GM21717 (cell line): ENCODE measurements at regions not wholly inside any gene's neighbourhood (a gene's known extent, or its start where the extent isn't known, plus 50 kb on each side); places are given as distances from the start of the nearest gene placed in this dataset.

Source experiments
- ATAC-seq: cut with Tn5 transposase; IDR thresholded peaks from one replicate; pipeline ENCODE4 v1.9.1; 2021; ENCODE audit warnings: mild to moderate bottlenecking, moderate library complexity; ENCODE audit not compliant: unreplicated experiment

DNA sequence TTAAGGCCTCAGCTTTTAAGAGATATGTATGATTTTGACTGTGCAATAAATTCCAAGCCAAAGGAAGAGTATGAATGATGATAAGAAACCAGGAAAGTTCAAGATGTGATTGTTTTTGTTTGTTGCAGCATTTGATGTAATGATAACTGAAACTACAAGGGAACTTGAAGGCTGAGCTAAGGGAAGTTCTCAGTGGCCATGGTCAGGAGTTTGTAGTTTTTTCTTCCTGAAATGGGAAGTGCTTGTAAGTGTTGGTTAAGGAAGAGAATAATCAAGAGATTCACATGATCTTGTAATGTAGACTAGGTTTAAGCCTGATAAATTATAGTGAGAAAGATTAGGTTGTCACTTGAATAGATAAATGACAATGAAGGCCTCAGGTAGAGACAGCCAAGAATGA, 53.4 kb downstream of the PTCHD4 start:
- no peak for ATAC-seq

GRCh38 chr6:48048451-48049146, 62.4 kb downstream of the PTCHD4 start:
- no peak for ATAC-seq

- ATAC-seq = no peak
Measured at GRCh38 chr6:48041894-48042293, 69.1 kb downstream of the PTCHD4 start.

- ATAC-seq = no peak
Measured at GRCh38 chr6:48037946-48038345, 73.1 kb downstream of the PTCHD4 start.

DNA sequence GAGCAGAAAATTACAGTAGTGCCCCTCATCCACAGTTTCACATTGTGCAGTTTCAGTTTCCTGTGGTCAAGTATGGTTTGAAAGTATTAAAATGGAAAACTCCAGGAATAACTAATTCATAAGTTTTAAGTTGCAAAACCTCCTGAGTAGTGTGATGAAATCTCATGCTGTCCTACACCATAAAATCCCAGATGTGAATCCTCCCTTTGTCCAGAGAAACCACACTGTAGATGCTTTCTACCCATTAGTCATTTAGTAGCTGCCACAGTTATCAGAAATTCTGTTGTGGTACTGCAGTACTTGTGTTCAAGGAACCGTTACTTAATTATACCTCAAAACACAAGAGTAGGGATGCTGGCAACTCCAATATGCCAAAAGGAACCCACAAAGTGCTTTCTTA, 74.7 kb downstream of the PTCHD4 start:
- no peak for ATAC-seq

DNA sequence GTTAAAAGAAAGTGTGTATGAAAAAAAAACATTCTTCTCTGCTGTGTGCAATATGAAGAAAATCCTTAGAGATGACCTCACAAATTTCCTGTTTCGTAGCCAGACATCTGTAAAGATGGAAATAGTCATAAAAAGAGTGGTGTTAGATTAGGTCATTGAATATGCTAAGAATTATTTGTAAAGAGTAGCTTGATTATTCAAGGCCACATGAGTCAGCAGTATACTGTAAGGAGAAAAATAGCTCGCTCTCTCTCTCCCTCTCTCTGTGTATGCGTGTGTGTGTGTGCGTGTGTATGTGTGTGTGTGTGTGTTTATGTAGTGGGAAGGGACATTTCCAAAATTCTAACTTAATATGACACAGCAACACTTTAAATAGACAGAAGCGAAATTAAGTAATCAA, 78.8 kb downstream of the PTCHD4 start:
- ATAC-seq = no peak

DNA sequence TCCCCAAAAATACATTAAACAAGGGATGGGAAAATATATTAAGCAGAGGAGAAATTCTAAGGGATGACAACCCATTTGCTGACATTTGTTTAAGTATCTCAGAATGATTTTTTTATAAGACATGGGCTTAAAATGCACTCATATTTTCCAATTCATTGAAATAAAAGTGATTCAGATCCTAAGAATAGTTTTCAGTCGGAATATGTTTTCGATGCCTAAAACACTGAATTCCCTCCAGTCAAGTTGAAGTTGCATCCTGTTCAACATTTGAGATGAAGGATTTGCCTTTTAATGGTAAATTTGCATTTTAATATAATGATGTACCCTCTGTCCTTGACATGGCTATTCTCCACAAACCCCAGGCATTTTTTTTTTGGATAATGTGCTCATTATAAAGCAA, 79.3 kb downstream of the PTCHD4 start:
- no peak for ATAC-seq

- peak; percentile 72 for ATAC-seq
Measured at GRCh38 chr6:48027704-48028435, 83.1 kb downstream of the PTCHD4 start.

DNA sequence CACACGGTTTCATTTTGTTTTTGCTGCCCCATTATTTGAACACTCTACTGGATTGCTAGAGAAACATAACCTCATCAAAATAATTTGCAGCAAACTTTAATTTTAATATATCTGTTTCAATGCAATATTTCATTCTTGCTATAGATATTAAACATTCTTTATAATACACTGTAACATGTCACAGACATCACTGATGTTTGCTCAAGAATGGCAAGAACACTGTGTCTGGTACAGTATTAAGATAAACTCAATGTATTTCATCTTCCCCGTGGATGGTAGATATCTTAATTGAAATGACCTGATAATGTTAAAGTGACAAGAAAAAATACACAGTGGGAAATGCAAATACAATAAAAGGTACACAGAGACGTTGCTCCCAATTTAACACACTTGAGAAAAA, 86.0 kb downstream of the PTCHD4 start:
- ATAC-seq = no peak

DNA sequence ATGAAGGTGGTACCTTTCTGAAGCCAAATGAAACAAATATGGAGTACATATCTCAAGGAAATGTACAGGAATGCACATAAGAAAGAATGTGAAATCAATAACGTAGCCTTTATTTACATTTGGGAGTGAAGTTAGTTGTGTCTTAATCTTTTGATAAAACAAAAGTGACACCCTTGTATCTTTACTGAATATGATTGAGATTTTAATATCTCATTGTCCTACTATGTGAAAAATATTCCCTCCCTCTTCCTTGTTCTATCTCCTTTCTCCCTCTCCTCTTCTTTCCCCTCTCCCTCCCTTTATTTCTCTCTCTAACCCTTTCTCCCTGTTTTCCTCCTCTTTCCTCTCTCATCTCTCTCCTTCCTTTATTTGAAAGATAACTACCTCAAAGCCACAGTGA, 89.1 kb downstream of the PTCHD4 start:
- ATAC-seq = no peak

DNA sequence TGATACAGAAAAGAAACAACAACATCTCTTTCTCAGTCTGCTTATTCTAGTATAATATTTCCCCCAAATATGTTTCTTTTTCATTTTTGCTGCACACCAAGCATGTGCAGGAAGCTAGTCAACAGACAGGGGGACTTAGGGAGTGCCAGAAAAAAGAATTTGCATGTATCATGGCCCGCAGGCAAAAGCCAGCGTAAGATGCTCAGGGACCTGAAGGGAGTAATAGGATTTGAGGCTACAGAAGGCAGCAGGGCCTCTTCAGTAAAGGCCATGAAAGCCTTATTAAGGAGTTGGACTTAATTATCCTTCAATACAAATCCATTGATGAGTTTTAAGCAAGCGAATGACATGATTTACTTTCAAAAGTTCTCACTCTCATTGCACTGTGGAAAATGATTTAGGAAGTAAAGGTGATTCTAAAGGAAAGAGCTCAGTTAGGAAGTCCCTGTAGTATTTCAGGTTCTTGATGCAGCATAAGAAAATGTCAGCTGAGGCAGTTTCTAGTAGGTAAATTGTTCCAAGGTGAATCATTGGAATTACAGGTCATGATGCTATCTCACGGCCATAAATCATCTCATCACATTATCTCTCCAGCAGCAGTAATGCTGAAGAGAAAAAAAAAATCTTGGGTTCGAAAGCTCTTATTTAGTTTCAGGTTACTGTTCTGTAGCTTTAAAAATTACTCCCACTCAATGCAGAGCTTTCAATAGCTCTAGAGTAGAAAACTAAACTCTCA, 94.8 kb downstream of the PTCHD4 start:
- no peak for ATAC-seq

DNA sequence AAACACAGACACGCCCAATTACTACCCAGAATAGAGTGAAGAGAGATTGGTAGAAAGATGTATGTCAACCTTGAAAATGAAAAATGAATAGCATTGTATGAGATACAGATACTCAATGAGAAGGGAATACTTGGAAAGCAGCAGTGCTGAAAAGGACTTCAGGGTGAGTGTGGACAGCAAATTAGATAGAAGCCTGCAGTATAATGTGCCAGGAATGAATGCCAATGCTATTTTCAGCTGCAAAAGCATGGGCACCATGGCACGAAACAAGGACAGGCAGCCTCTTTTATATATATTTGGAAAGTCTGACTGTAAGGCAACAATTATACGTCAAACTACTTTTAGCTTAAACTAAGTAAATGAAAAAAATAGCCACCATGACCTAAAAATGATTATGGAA, 118.2 kb downstream of the PTCHD4 start:
- ATAC-seq = no peak

DNA sequence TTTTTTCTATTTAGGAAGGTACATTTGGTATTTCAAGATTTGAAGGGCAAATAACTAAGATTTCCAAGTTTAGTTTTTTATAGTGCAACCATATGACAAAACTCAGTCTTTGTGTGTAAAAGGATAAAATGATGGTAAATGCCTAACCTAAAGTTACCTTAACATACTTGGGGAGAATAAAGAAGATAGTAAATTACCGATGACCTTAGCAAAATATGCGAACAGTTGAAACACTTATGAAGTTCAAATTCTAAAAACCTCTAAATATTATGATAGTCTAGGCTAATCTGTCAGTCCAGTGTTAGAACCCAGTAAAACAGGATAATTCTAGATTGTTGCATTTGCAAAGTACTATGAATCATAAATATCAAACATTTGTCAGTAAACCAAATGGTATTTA, 127.5 kb downstream of the PTCHD4 start:
- no peak for ATAC-seq

DNA sequence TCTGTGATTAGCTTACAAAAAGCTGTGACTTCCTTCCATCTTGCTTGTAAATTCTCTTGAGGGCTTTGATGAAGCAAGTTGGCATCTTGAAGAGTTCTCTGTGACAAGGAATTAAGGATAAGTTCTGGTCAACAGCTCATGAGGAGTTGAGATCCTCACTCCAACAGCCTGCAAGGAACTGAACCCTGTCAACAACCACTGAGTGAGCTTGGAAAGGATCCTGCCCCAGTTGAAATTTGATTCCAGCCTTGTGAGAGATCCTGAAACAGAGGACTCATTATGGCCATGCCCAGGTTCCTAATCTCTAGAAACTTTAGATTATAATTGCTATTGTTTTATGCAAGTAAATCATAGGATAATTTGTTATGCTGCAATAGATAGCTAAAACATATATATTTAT, 133.7 kb downstream of the PTCHD4 start:
- no peak for ATAC-seq

GRCh38 chr6:47974106-47974505, 136.9 kb downstream of the PTCHD4 start:
- ATAC-seq = no peak

GRCh38 chr6:47970826-47971225, 140.2 kb downstream of the PTCHD4 start:
- no peak for ATAC-seq

GRCh38 chr6:47967843-47968242, 143.2 kb downstream of the PTCHD4 start:
- ATAC-seq = peak; percentile 79

DNA sequence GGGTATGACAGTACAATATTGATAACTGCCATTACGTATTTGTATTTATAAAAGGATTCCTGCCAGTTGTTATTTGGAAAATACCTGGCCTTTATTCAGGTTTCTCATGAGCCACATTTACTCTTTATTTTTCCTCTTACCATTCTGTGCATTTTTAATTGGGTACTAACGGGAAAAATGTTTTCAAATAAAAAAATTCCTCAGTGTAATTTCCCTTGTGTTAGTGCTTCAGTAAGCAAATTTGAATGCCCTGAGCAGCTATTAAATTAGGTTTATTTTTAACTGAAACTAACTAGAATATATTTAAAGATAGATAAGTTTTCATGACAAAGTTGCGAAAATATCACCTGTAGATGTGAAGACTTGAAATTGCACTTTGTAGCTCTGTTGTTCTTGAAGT, 146.0 kb downstream of the PTCHD4 start:
- no peak for ATAC-seq

GRCh38 chr6:47952640-47953039, 158.4 kb downstream of the PTCHD4 start:
- no peak for ATAC-seq

GRCh38 chr6:47944846-47945245, 163.0 kb downstream of the OPN5 start:
- no peak for ATAC-seq

GRCh38 chr6:47938405-47938804, 156.6 kb downstream of the OPN5 start:
- no peak for ATAC-seq

DNA sequence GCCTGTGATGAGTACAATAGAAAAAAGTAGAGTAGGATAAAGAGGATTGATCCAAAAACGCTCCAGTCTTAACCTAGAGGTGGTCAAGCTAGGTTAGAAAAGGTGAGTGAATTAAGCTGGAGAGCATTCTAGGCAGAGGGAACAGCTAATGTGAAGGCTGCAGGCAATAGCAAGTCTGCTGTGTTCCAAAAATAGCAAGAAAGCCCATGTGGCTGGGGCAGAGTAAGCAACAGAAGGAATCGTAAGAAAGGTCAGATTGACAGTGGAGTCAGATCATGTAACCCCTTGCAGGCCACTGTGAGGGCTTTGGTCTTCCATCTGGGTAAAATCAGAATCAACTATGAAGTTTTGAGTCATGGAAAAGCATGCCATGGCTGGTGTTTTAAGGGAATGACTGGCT, 155.0 kb downstream of the OPN5 start:
- no peak for ATAC-seq
